NCI-H2107 (cell line): ENCODE measurements at regions not wholly inside any gene's neighbourhood (a gene's known extent, or its start where the extent isn't known, plus 50 kb on each side); places are given as distances from the start of the nearest gene placed in this dataset.
"Not testable (repeated sequence)": the region's sequence is repeated elsewhere in the genome, so short reads cannot be mapped to it uniquely, and the experiment has no call there.

Experiments used
- DNase-seq: peaks from one replicate; lab custom pipeline; 2025; lab: John Stamatoyannopoulos, UW

- not testable (repeated sequence) for DNase-seq
Measured at GRCh38 chr3:78512786-78513185, 1255.0 kb downstream of the ROBO1 start.

GRCh38 chr3:78516437-78516836 lies 1251.4 kb downstream of the ROBO1 start:
- DNase-seq, result no peak

- no peak for DNase-seq
Measured at GRCh38 chr3:78516937-78517336, 1250.9 kb downstream of the ROBO1 start.

- no peak for DNase-seq
Measured at GRCh38 chr3:78517965-78518364, 1249.8 kb downstream of the ROBO1 start.

- DNase-seq, result no peak
Measured at GRCh38 chr3:78519281-78519680, 1248.5 kb downstream of the ROBO1 start.

- DNase-seq, result no peak
Measured at GRCh38 chr3:78529601-78530000, 1238.2 kb downstream of the ROBO1 start.

- no peak for DNase-seq
Measured at GRCh38 chr3:78540485-78540884, 1227.3 kb downstream of the ROBO1 start.

GRCh38 chr3:78545827-78546226 lies 1222.0 kb downstream of the ROBO1 start:
- DNase-seq, result no peak
